NCI-H345 treated with DMSO at 0.1 percent for 48 hours (cell line): ENCODE measurements at regions not wholly inside any gene's neighbourhood (a gene's known extent, or its start where the extent isn't known, plus 50 kb on each side); places are given as distances from the start of the nearest gene placed in this dataset.
A peak's percentile ranks its signal among the peaks of the same experiment; 100 is the strongest.
"Not testable (repeated sequence)": the region's sequence is repeated elsewhere in the genome, so short reads cannot be mapped to it uniquely, and the experiment has no call there.

ENCODE experiments used
- DNase-seq: peaks from one replicate; lab custom pipeline; 2025; ENCODE audit not compliant: unreplicated experiment; lab: John Stamatoyannopoulos, UW

- no peak for DNase-seq
Measured at GRCh38 chr15:96648866-96649265, 318.4 kb downstream of the NR2F2 start.

- no peak for DNase-seq
Measured at GRCh38 chr15:96657096-96657495, 326.6 kb downstream of the NR2F2 start.

GRCh38 chr15:96666979-96667378 lies 336.5 kb downstream of the NR2F2 start:
- not testable (repeated sequence) for DNase-seq

- DNase-seq: no peak
Measured at GRCh38 chr15:96670389-96670788, 339.9 kb downstream of the NR2F2 start.

- DNase-seq: no peak
Measured at GRCh38 chr15:96672629-96673028, 342.1 kb downstream of the NR2F2 start.

- no peak for DNase-seq
Measured at GRCh38 chr15:96678386-96678785, 347.9 kb downstream of the NR2F2 start.

- no peak for DNase-seq
Measured at GRCh38 chr15:96687388-96688107, 357.0 kb downstream of the NR2F2 start.

- DNase-seq: no peak
Measured at GRCh38 chr15:96690733-96691132, 360.2 kb downstream of the NR2F2 start.

GRCh38 chr15:96692826-96693225 lies 362.3 kb downstream of the NR2F2 start:
- no peak for DNase-seq

- DNase-seq: no peak
Measured at GRCh38 chr15:96693515-96693914, 363.0 kb downstream of the NR2F2 start.

- no peak for DNase-seq
Measured at GRCh38 chr15:96693990-96694517, 363.6 kb downstream of the NR2F2 start.

GRCh38 chr15:96695426-96695825 lies 364.9 kb downstream of the NR2F2 start:
- DNase-seq: no peak

GRCh38 chr15:96699871-96700401 lies 369.4 kb downstream of the NR2F2 start:
- peak; percentile 86 for DNase-seq

- DNase-seq: no peak
Measured at GRCh38 chr15:96700555-96700954, 370.1 kb downstream of the NR2F2 start.

- DNase-seq: no peak
Measured at GRCh38 chr15:96701443-96701842, 370.9 kb downstream of the NR2F2 start.

- no peak for DNase-seq
Measured at GRCh38 chr15:96701877-96702276, 371.4 kb downstream of the NR2F2 start.

- DNase-seq: no peak
Measured at GRCh38 chr15:96702589-96702988, 372.1 kb downstream of the NR2F2 start.

GRCh38 chr15:96703091-96703490 lies 372.6 kb downstream of the NR2F2 start:
- no peak for DNase-seq

GRCh38 chr15:96703794-96704550 lies 373.5 kb downstream of the NR2F2 start:
- DNase-seq: no peak

- DNase-seq: no peak
Measured at GRCh38 chr15:96716075-96716474, 385.6 kb downstream of the NR2F2 start.

- no peak for DNase-seq
Measured at GRCh38 chr15:96716478-96716877, 386.0 kb downstream of the NR2F2 start.

- no peak for DNase-seq
Measured at GRCh38 chr15:96720251-96720650, 389.8 kb downstream of the NR2F2 start.
